Suprapubic skin (tissue), 4 donors: ENCODE measurements at regions not wholly inside any gene's neighbourhood (a gene's known extent, or its start where the extent isn't known, plus 50 kb on each side); places are given as distances from the start of the nearest gene placed in this dataset.

Experiments
- DNase-seq, 2 donors: peaks; one replicate each; pipeline ENCODE4 v3.0.0-alpha.2; 2019; ENCODE audit warnings: low spot score in 2 of 2
- H3K27ac ChIP-seq: fragments of 200-600 bp; sonication (generic); one replicate; pipeline ENCODE4 v1.5.1; 2019
- H3K27me3 ChIP-seq: fragments of 200-600 bp; sonication (generic); one replicate; pipeline ENCODE4 v1.5.1; 2019
- H3K36me3 ChIP-seq: fragments of 200-600 bp; sonication (generic); one replicate; pipeline ENCODE4 v1.5.1; 2019
- H3K4me1 ChIP-seq: fragments of 200-600 bp; sonication (generic); one replicate; pipeline ENCODE4 v1.5.1; 2019
- H3K4me3 ChIP-seq: fragments of 200-600 bp; sonication (generic); one replicate; pipeline ENCODE4 v1.5.1; 2019; ENCODE audit warnings: mild to moderate bottlenecking
- H3K9me3 ChIP-seq: fragments of 200-600 bp; sonication (generic); one replicate; pipeline ENCODE4 v1.5.1; 2019
- CTCF ChIP-seq, 2 donors: fragments of 200-600 bp in 1 of 2; fragments of 450-650 bp in 1 of 2; sonication (generic) in 1 of 2; IDR thresholded peaks; one replicate each; pipeline ENCODE4 v1.5.1; 2016 to 2019; ENCODE audit warnings: antibody characterized with exemption in 2 of 2, mild to moderate bottlenecking in 1 of 2, moderate library complexity in 1 of 2
- EP300 ChIP-seq: sonication (generic); formaldehyde crosslinking; IDR thresholded peaks from one replicate; pipeline ENCODE4 v1.6.1; 2017; ENCODE audit warnings: antibody characterized with exemption
- POLR2A ChIP-seq, 2 donors: fragments of 450-650 bp; IDR thresholded peaks; one replicate each; pipeline ENCODE4 v1.6.1; 2017; ENCODE audit warnings: antibody characterized with exemption in 2 of 2, mild to moderate bottlenecking in 2 of 2, moderate library complexity in 2 of 2
- POLR2AphosphoS5 ChIP-seq, 3 donors: sonication (generic); formaldehyde crosslinking; IDR thresholded peaks; one replicate each; pipeline ENCODE4 v1.6.1; 2017; ENCODE audit warnings: antibody characterized with exemption in 3 of 3
- WGBS: methylation state at CpG from one replicate; pipeline ENCODE4 v1.1.5; 2018; 5-methylcytosine and 5-hydroxymethylcytosine counted together

GRCh38 chr18:61091379-61091778, 241.9 kb upstream of the CDH20 start:
- WGBS: 91% methylated on average over 1 of the region's 1 CpG
- Histone ChIP-seq H3K27me3 (no peaks in the 10 kb centered on the region), H3K27ac (no peak overlapping the region), H3K9me3 (no peaks in the 10 kb centered on the region), H3K4me3 (no peak overlapping the region), H3K36me3 (no peaks in the 10 kb centered on the region), H3K4me1 (no peaks in the 10 kb centered on the region)
- TF ChIP-seq CTCF (IDR thresholded peaks at IDR 0.05) (no peak), EP300 (no peak), POLR2AphosphoS5 (IDR thresholded peaks at IDR 0.05) (no peak), POLR2A (IDR thresholded peaks at IDR 0.05) (no peak)
- no peak for DNase-seq

- H3K9me3 ChIP-seq: no peaks in the 10 kb centered on the region
- no peaks in the 10 kb centered on the region for H3K27me3 ChIP-seq
- H3K4me1 ChIP-seq: no peaks in the 10 kb centered on the region
- TF ChIP-seq EP300 (no peak), POLR2A (IDR thresholded peaks at IDR 0.05) (no peak)
- H3K27ac ChIP-seq: no peak overlapping the region
- 87% methylated on average over 2 of the region's 2 CpGs for WGBS
- no peak overlapping the region for H3K4me3 ChIP-seq
- H3K36me3 ChIP-seq: no peaks in the 10 kb centered on the region
- no peak for DNase-seq
Measured at GRCh38 chr18:61093965-61094364, 239.3 kb upstream of the CDH20 start.

GRCh38 chr18:61096226-61096625, 237.0 kb upstream of the CDH20 start:
- H3K36me3 ChIP-seq: no peaks in the 10 kb centered on the region
- no peaks in the 10 kb centered on the region for H3K9me3 ChIP-seq
- no peaks in the 10 kb centered on the region for H3K4me1 ChIP-seq
- H3K27me3 ChIP-seq: no peaks in the 10 kb centered on the region
- DNase-seq: no peak
- no peak overlapping the region for H3K27ac ChIP-seq
- WGBS: 93% methylated on average over 2 of the region's 2 CpGs
- no peak overlapping the region for H3K4me3 ChIP-seq
- TF ChIP-seq POLR2AphosphoS5 (IDR thresholded peaks at IDR 0.05): no peak
- TF ChIP-seq EP300: no peak
- TF ChIP-seq POLR2A (IDR thresholded peaks at IDR 0.05): no peak
- TF ChIP-seq CTCF (IDR thresholded peaks at IDR 0.05): no peak

DNA sequence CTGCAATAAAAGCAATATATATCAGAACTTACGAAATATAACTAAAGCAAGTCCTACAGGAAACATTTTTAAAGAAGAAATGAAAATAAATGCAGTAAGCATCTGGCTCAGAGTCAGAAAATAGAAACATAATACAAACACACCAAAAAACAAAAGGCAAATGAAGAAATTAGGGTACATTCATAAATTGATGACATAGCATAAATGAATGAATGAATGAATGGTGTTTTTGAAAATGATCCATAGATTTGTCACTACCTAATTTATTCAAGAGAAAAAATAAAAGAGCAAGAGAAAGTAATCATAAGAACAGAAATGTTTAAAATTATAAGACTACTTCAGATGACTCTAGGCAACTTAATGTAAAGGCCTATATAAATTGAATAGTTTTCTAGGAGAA, 226.1 kb upstream of the CDH20 start:
- TF ChIP-seq POLR2A (IDR thresholded peaks at IDR 0.05): no peak
- WGBS: 79% methylated on average over 1 of the region's 1 CpG
- H3K36me3 ChIP-seq: no peaks in the 10 kb centered on the region
- H3K4me1 ChIP-seq: no peaks in the 10 kb centered on the region
- no peaks in the 10 kb centered on the region for H3K27me3 ChIP-seq
- H3K4me3 ChIP-seq: no peak overlapping the region
- no peak for DNase-seq
- no peaks in the 10 kb centered on the region for H3K9me3 ChIP-seq
- no peak overlapping the region for H3K27ac ChIP-seq

DNA sequence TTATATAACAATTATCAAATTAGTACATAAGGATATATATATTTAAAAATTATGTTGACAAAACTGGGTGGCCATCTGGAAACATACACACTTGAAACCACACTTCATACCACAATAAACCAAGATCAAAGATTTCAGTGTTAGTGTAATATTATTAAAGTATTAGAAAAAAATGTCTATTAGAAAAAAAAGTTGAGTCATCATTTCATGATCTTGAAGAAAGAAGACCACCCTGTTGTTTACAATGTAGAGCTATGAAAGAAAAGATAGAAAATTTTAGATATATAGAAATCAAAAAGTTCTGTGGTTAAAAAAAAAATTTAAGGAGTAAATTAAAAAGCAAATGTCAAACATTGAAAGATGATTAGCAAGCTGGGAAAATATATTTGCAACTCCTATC, 224.5 kb upstream of the CDH20 start:
- H3K27me3 ChIP-seq: no peaks in the 10 kb centered on the region
- H3K4me3 ChIP-seq: no peak overlapping the region
- no peaks in the 10 kb centered on the region for H3K4me1 ChIP-seq
- H3K27ac ChIP-seq: no peak overlapping the region
- no peaks in the 10 kb centered on the region for H3K9me3 ChIP-seq
- DNase-seq: no peak
- TF ChIP-seq EP300 (no peak), CTCF (IDR thresholded peaks at IDR 0.05) (no peak), POLR2AphosphoS5 (IDR thresholded peaks at IDR 0.05) (no peak), POLR2A (IDR thresholded peaks at IDR 0.05) (no peak)
- no peaks in the 10 kb centered on the region for H3K36me3 ChIP-seq

DNA sequence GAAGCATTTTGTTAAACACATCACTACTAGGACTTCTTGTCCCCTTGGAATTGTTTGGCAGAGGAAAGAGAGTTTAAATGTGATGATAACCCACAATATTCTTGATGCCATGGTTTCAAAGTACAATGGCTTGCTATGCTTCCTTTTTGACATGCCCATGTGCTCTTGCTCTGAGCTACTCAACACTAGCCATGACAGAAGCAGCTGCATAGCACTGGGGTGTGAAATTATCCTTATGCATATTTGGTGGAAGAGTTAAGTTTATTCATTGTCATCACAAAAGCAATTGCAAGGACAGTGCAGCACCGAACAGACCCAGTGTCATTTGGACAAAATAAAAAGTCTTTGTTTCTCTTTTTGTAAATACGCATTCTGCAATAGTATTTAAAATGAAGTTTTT, 209.9 kb upstream of the CDH20 start:
- H3K36me3 ChIP-seq: no peaks in the 10 kb centered on the region

More for the DNA sequence above, 209.9 kb upstream of the CDH20 start:
- H3K4me1 ChIP-seq: no peaks in the 10 kb centered on the region
- no peak overlapping the region for H3K4me3 ChIP-seq
- H3K27ac ChIP-seq: no peak overlapping the region
- no peaks in the 10 kb centered on the region for H3K27me3 ChIP-seq
- DNase-seq: no peak
- WGBS: 96% methylated on average over 2 of the region's 2 CpGs
- no peaks in the 10 kb centered on the region for H3K9me3 ChIP-seq
- no peak for TF ChIP-seq POLR2AphosphoS5 (IDR thresholded peaks at IDR 0.05)
- TF ChIP-seq EP300: no peak
- no peak for TF ChIP-seq POLR2A (IDR thresholded peaks at IDR 0.05)
- TF ChIP-seq CTCF (IDR thresholded peaks at IDR 0.05): no peak
